Retinal pigment epithelial cell (primary cell): ENCODE measurements at regions not wholly inside any gene's neighbourhood (a gene's known extent, or its start where the extent isn't known, plus 50 kb on each side); places are given as distances from the start of the nearest gene placed in this dataset.

ENCODE experiments used
- DNase-seq: peaks from one replicate; pipeline ENCODE4 v3.0.0-alpha.2; 2010; ENCODE audit warnings: low read depth
- H3K4me3 ChIP-seq: 2 replicates; pipeline ENCODE4 v1.5.1; 2011; ENCODE audit warnings: mild to moderate bottlenecking, low read length, control low read depth, moderate library complexity
- TF ChIP-seq, protein P1 (sequence below): conservative IDR thresholded peaks from 2 replicates; pipeline ENCODE4 v1.5.1; 2011; ENCODE audit warnings: low read depth, low read length, control low read depth, inconsistent platforms

GRCh38 chr1:90504509-90504908, 212.6 kb downstream of the BARHL2 start:
- TF ChIP-seq, protein P1, sequence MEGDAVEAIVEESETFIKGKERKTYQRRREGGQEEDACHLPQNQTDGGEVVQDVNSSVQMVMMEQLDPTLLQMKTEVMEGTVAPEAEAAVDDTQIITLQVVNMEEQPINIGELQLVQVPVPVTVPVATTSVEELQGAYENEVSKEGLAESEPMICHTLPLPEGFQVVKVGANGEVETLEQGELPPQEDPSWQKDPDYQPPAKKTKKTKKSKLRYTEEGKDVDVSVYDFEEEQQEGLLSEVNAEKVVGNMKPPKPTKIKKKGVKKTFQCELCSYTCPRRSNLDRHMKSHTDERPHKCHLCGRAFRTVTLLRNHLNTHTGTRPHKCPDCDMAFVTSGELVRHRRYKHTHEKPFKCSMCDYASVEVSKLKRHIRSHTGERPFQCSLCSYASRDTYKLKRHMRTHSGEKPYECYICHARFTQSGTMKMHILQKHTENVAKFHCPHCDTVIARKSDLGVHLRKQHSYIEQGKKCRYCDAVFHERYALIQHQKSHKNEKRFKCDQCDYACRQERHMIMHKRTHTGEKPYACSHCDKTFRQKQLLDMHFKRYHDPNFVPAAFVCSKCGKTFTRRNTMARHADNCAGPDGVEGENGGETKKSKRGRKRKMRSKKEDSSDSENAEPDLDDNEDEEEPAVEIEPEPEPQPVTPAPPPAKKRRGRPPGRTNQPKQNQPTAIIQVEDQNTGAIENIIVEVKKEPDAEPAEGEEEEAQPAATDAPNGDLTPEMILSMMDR = no peak
- DNase-seq = peak; percentile 21
- H3K4me3 ChIP-seq = no peak overlapping the region

DNA sequence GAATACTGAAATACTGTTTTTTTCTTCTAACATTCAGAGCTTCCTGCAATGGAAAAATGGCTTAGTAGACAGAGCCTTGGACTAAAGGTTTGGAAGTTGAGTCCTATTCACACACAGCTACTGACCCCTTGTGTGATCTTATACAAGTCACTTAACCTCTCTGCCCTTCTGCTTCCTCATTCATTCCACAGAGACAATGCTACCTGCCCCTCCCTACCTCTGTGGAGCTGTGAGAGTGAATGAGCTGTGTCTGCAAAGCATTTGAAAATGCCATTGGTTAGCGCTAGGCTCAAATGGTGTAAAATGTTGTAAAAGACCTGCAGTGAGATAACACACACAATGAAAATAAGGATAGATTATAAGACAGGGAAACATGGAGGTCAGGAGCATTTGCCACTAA, 214.4 kb downstream of the BARHL2 start:
- TF ChIP-seq, protein P1 = no peak
- no peak for DNase-seq
- H3K4me3 ChIP-seq = no peak overlapping the region

- no peak for DNase-seq
- TF ChIP-seq, protein P1 = no peak
- no peak overlapping the region for H3K4me3 ChIP-seq
Measured at GRCh38 chr1:90502194-90502593, 214.9 kb downstream of the BARHL2 start.

GRCh38 chr1:90501281-90501680, 215.8 kb downstream of the BARHL2 start:
- H3K4me3 ChIP-seq = no peak overlapping the region
- peak; percentile 29 for DNase-seq
- TF ChIP-seq, protein P1 = no peak

DNA sequence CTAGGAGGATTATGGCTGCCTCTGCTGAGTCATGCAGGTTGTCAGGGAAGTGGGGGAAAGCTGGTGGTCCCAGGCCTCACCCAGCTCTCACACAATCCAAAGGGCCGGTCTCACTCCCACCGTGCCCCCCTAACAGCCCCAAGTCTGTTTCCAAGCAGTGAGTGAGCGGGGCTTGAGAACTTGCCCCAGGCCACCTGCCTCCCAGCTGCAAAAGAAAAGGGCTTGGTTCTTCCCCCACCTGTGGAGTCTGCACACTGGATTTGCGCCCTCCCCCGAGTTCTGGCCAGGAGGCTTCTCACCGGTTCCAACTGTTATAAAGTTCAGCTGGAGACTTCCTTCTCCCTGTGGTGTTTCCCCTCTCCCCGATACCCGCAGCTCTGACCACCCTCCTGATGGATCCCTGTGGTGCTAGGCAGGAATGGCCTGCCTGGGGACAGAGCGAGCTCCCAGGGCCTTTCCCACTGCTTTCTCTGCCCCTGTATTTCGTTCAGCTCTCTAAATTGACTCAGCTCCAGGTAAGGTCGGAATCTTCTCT, 222.3 kb downstream of the BARHL2 start:
- TF ChIP-seq, protein P1 = no peak
- H3K4me3 ChIP-seq = no peak overlapping the region
- no peak for DNase-seq

- no peak overlapping the region for H3K4me3 ChIP-seq
- TF ChIP-seq, protein P1 = no peak
- DNase-seq = no peak
Measured at GRCh38 chr1:90488451-90488850, 228.7 kb downstream of the BARHL2 start.

GRCh38 chr1:90486996-90487395, 230.1 kb downstream of the BARHL2 start:
- DNase-seq = no peak
- H3K4me3 ChIP-seq = no peak overlapping the region
- TF ChIP-seq, protein P1 = no peak
